MM.1S (cell line): ENCODE measurements at regions not wholly inside any gene's neighbourhood (a gene's known extent, or its start where the extent isn't known, plus 50 kb on each side); places are given as distances from the start of the nearest gene placed in this dataset.
A peak's percentile ranks its signal among the peaks of the same experiment; 100 is the strongest.

ENCODE experiments used
- DNase-seq: peaks from one replicate; pipeline ENCODE4 v3.0.0-alpha.2; 2015
- H2AFZ ChIP-seq: fragments of 300-600 bp; sonication (generic); 2 replicates; pipeline ENCODE4 v1.6.0; 2016; ENCODE audit warnings: antibody characterized with exemption, low read length
- H3F3A ChIP-seq: fragments of 300-600 bp; sonication (generic); 2 replicates; pipeline ENCODE4 v1.6.1; 2016; ENCODE audit warnings: mild to moderate bottlenecking, antibody characterized with exemption, low read length, moderate library complexity, mixed read lengths; ENCODE audit not compliant: insufficient read depth
- H3K27ac ChIP-seq: fragments of 300-600 bp; sonication (generic); 2 replicates; pipeline ENCODE4 v1.5.1; 2016; ENCODE audit warnings: mild to moderate bottlenecking, low read length
- H3K27me3 ChIP-seq: fragments of 300-600 bp; sonication (generic); replicated peaks from 2 replicates; pipeline ENCODE4 v1.6.0; 2016; ENCODE audit warnings: low read length; ENCODE audit not compliant: insufficient read depth
- H3K36me3 ChIP-seq: fragments of 300-600 bp; sonication (generic); replicated peaks from 2 replicates; pipeline ENCODE4 v1.6.1; 2016; ENCODE audit warnings: mild to moderate bottlenecking, low read length, mixed read lengths; ENCODE audit not compliant: insufficient read depth
- H3K4me1 ChIP-seq: fragments of 300-600 bp; sonication (generic); 2 replicates; pipeline ENCODE4 v1.6.1; 2016; ENCODE audit warnings: low read length, mixed read lengths
- H3K4me2 ChIP-seq: fragments of 300-600 bp; sonication (generic); 2 replicates; pipeline ENCODE4 v1.6.0; 2016; ENCODE audit warnings: low read depth, low read length
- H3K4me3 ChIP-seq: fragments of 300-600 bp; sonication (generic); 2 replicates; pipeline ENCODE4 v1.5.1; 2016; ENCODE audit warnings: low read length, mixed read lengths
- H3K79me2 ChIP-seq: fragments of 300-600 bp; sonication (generic); 2 replicates; pipeline ENCODE4 v1.6.1; 2016; ENCODE audit warnings: mixed run types, low read length, mixed read lengths
- H3K9ac ChIP-seq: fragments of 300-600 bp; sonication (generic); 2 replicates; pipeline ENCODE4 v1.6.1; 2016; ENCODE audit warnings: low read length, mixed read lengths
- H3K9me2 ChIP-seq: fragments of 300-600 bp; sonication (generic); replicated peaks from 2 replicates; pipeline ENCODE4 v1.6.1; 2016; ENCODE audit warnings: mild to moderate bottlenecking, low read length, mixed read lengths; ENCODE audit not compliant: insufficient read depth
- H3K9me3 ChIP-seq: fragments of 300-600 bp; sonication (generic); replicated peaks from 2 replicates; pipeline ENCODE4 v1.6.1; 2016; ENCODE audit warnings: mild to moderate bottlenecking, low read length, mixed read lengths; ENCODE audit not compliant: insufficient read depth
- H4K20me1 ChIP-seq: fragments of 300-600 bp; sonication (generic); 2 replicates; pipeline ENCODE4 v1.6.1; 2016; ENCODE audit warnings: mild to moderate bottlenecking, low read length, moderate library complexity, mixed read lengths; ENCODE audit not compliant: insufficient read depth
- CTCF ChIP-seq: fragments of 300-600 bp; sonication (generic); IDR thresholded peaks from 2 replicates; pipeline ENCODE4 v1.5.1; 2016; ENCODE audit warnings: antibody characterized with exemption, low read length, mixed read lengths
- EZH2 ChIP-seq: fragments of 300-600 bp; sonication (generic); optimal IDR thresholded peaks from 2 replicates; pipeline ENCODE3; 2017; ENCODE audit warnings: low read depth, mild to moderate bottlenecking, antibody characterized with exemption, low read length, mixed read lengths
- EZH2phosphoT487 ChIP-seq: fragments of 300-600 bp; sonication (generic); IDR thresholded peaks from 2 replicates; pipeline ENCODE4 v1.6.1; 2018; ENCODE audit warnings: antibody characterized with exemption, low read length

GRCh38 chr6:117126213-117126612 lies 139.1 kb upstream of the VGLL2 start:
- Histone ChIP-seq H4K20me1 (no peaks in the 10 kb centered on the region), H2AFZ (no peak overlapping the region), H3K79me2 (no peaks in the 10 kb centered on the region), H3K36me3 (no peaks in the 10 kb centered on the region), H3K4me2 (no peak overlapping the region), H3K9ac (no peak overlapping the region), H3K27ac (no peak overlapping the region), H3F3A (peaks cover 9% of the 10 kb centered on the region), H3K4me1 (peaks cover 27% of the 10 kb centered on the region), H3K4me3 (no peak overlapping the region), H3K27me3 (no peaks in the 10 kb centered on the region), H3K9me3 (no peaks in the 10 kb centered on the region), H3K9me2 (no peaks in the 10 kb centered on the region)
- DNase-seq: no peak
- TF ChIP-seq EZH2phosphoT487 (no peak), CTCF (no peak), EZH2 (no peak)

- Histone ChIP-seq H3K79me2 (no peaks in the 10 kb centered on the region), H3K4me3 (no peak overlapping the region), H3F3A (peaks cover 9% of the 10 kb centered on the region), H3K4me2 (peak overlapping the region; percentile 49), H3K9ac (no peak overlapping the region), H3K9me2 (no peaks in the 10 kb centered on the region), H3K27me3 (no peaks in the 10 kb centered on the region), H3K36me3 (no peaks in the 10 kb centered on the region), H3K27ac (peak overlapping the region; percentile 26; the same call in 1 of the 2 replicates), H3K9me3 (no peaks in the 10 kb centered on the region), H2AFZ (peak overlapping the region; percentile 35; the same call in 1 of the 2 replicates), H3K4me1 (peaks cover 27% of the 10 kb centered on the region), H4K20me1 (no peaks in the 10 kb centered on the region)
- peak; percentile 63 for DNase-seq
- TF ChIP-seq EZH2phosphoT487: no peak
- no peak for TF ChIP-seq CTCF
- TF ChIP-seq EZH2: no peak
Measured at GRCh38 chr6:117128052-117128451, 137.3 kb upstream of the VGLL2 start.

- peak overlapping the region; percentile 76; the same call in 1 of the 2 replicates for H3K27ac ChIP-seq
Measured at GRCh38 chr6:117130125-117130524, 135.2 kb upstream of the VGLL2 start.

More at GRCh38 chr6:117130125-117130524, 135.2 kb upstream of the VGLL2 start:
- H3K4me2 ChIP-seq: peak overlapping the region; percentile 9; the same call in 1 of the 2 replicates
- peaks cover 9% of the 10 kb centered on the region for H3F3A ChIP-seq
- no peaks in the 10 kb centered on the region for H3K27me3 ChIP-seq
- TF ChIP-seq EZH2phosphoT487 (no peak), EZH2 (no peak), CTCF (no peak)
- no peaks in the 10 kb centered on the region for H3K36me3 ChIP-seq
- no peak overlapping the region for H2AFZ ChIP-seq
- H3K4me3 ChIP-seq: no peak overlapping the region
- H3K9me2 ChIP-seq: no peaks in the 10 kb centered on the region
- no peaks in the 10 kb centered on the region for H4K20me1 ChIP-seq
- H3K79me2 ChIP-seq: no peaks in the 10 kb centered on the region
- H3K9me3 ChIP-seq: no peaks in the 10 kb centered on the region
- DNase-seq: peak; percentile 89
- peaks cover 27% of the 10 kb centered on the region for H3K4me1 ChIP-seq
- H3K9ac ChIP-seq: no peak overlapping the region
